HG03571 (cell line): ENCODE measurements at regions not wholly inside any gene's neighbourhood (a gene's known extent, or its start where the extent isn't known, plus 50 kb on each side); places are given as distances from the start of the nearest gene placed in this dataset.
"Not testable (repeated sequence)": the region's sequence is repeated elsewhere in the genome, so short reads cannot be mapped to it uniquely, and the experiment has no call there.

Experiments
- ATAC-seq: cut with Tn5 transposase; IDR thresholded peaks from one replicate; pipeline ENCODE4 v1.9.1; 2021; ENCODE audit not compliant: unreplicated experiment

DNA sequence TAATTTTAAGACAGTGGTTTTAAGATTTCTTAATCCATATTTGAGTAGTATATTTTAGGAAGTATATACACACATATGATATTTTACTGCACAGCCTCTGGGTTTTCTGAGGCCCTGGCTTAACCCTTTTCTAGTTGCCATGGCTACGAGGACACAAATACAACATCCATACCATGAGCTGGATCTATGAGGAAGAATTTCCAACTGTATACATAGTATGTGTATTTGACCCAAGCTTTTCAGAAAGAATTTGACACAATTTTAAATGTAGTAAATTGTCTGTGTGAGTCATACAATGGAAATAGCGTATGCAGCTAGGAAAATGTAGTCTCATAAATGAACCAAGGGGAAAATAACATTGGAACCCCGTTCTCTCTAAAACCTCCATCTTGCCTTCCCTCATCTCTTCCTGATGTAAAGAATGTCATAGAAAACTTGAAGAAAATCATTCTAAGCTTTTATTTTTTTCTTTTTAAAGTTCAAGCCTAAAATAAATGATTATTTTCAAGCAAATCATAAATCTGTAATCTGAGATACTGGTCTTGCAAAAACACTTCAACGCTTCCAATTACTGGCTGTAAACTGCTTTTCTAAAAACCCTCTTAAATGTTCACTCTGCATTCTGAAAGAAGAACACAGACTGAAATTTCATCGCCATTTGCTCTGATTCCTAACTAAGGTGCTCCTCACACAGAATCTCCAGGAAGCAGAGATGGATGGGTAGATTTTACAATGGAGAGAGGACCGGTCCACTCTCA is 172.4 kb downstream of the LACC1 start:
- no peak for ATAC-seq

DNA sequence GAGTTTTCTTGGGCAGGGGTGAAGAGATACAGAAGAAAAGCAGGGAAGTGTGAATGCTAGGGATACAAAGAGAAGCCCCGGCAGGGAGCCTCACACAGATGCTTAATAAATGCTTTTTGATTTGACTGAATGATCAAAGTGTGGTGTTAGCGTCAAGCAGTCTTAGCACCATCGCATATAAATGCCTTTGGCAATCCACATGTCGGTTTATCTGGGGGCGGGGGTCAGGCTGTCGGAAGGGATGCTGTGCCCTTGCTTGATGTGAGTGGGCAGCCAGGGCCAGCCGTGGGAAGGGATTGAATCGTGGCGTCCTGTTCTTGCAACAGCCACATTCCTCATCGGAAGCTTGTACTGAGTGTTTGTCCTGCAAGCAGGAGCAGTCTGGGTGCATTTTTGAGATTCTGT is 173.1 kb downstream of the LACC1 start:
- no peak for ATAC-seq

GRCh38 chr13:44053208-44053607 is 173.5 kb downstream of the LACC1 start:
- no peak for ATAC-seq

DNA sequence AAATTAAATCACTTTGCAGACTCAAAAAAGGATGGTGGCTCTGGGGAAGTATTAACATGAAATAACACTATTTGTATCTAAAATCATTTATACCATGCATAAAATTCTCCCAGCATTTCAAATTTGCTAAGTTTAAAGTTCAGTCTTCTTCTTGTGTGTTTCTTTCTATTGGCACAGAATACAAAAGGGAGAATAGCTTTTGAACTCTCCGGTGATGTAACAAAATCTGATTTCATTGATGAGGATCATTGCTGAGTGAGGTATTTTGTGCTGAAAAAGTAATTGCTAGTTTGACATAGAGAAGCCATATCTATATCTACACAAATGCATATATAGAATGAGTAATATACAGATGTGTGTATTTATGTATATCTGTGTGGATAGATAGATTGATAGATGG is 174.8 kb downstream of the LACC1 start:
- no peak for ATAC-seq

DNA sequence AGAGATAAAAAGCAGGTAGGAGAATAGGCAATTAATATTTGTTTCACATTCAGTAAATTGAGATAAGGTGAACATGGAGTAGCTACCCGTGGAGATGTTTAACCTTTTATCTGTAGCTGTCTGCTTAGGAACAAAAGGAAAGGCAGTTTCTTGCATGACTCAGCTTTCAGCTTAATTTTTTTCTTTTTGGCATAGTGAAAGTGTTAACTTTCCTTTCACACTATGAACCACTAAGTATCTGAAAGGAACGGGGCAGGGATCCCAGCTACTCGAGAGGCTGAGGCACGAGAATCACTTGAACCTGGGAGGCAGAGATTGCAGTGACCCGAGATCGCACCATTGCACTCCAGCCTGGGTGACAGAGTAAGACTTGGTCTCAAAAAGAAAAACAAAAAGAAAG is 176.0 kb downstream of the LACC1 start:
- ATAC-seq, result not testable (repeated sequence)

- no peak for ATAC-seq
These were observed 178.4 kb downstream of the LACC1 start for GRCh38 chr13:44058067-44058466.

DNA sequence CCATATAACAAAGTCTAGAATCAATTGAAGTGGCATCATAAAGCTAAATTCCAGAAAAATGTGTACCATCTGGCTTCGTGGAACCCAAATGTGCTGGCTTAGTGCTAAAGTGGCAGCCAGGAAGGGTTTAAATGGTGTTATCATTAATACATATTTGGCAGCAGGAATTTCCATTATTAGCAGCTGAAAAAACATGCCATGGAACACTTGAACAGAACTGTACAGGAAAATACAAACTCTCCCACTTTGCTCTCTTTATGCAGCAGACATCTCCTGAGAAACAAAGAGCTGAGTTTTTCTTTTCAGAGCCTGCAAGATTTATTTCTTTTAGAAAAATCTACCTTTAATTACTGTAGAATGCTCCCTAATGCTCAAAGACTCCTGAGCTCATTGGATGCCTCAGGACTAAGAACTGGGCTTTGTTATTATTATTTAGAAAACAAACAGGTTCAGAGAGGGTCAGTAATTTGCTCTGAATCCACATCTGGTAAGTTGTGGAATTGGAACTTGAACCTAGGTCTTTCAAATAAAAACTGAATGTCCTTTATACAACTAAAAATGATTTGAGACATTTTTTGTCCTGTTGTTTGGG is 179.0 kb downstream of the LACC1 start:
- no peak for ATAC-seq

- ATAC-seq, result no peak
These were observed 182.2 kb downstream of the LACC1 start for GRCh38 chr13:44061876-44062275.

GRCh38 chr13:44063467-44063866 is 183.8 kb downstream of the LACC1 start:
- ATAC-seq, result no peak

GRCh38 chr13:44063881-44064280 is 184.2 kb downstream of the LACC1 start:
- no peak for ATAC-seq

- ATAC-seq, result no peak
These were observed 184.7 kb downstream of the LACC1 start for GRCh38 chr13:44064357-44064756.

- ATAC-seq, result no peak
These were observed 188.5 kb downstream of the LACC1 start for GRCh38 chr13:44068169-44068568.

DNA sequence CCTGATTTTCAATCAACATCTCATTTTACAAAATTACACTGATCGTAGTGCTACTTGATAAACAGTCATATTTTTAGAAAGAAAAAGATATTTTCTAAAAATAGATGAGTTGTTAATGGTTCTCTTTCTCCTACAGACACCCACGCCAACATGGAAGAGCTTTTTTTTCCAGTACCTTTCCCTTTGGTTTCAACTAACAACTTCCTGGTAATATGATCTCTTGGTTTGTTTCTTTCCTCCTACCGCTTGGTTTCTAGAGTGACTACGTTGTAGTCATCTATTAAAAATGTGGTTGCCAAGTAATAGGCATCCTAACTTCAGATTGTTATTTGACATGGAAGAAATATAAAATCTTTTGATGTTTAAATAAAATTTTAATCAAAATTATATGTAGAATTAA is 189.0 kb downstream of the LACC1 start:
- no peak for ATAC-seq

- ATAC-seq, result no peak
These were observed 192.8 kb downstream of the LACC1 start for GRCh38 chr13:44072536-44072935.

DNA sequence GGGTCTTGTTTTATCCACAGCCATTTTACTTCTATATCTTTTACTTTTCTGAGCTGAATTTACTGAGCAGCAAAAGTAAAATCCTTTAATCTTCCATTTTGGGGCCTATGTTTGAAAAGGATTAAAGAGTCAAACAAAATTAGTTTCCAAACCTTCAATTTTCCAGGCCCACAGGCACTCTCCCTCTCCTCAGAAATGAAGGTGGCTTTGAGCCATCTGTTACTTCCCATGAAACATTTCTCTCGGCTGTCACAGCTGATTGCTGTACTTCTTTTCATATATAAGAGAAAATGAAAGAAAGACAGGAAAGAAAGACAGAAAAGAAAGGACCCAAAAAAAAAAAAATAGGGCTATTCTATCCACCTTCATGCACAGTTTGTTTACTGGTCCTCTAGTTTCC is 194.9 kb downstream of the LACC1 start:
- ATAC-seq, result no peak

DNA sequence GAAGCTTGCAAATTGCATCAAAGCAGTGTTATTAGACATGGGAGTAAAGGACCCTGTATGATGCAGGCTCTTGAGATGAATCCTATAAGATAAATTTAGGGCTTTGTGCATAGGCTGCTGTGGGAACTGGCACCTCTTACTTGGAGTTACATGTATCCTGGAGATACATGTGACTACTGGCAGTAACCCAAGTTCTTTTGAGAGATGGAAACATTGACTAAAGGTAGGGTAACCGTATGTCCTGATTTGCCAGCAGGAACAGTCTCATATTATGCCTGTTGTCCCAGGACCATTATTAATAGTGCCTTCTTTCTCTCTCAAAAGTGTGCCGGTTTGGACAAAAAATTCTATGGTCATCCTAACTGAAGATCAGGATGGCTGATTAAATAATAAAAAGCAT is 195.4 kb downstream of the LACC1 start:
- no peak for ATAC-seq

GRCh38 chr13:44078806-44079376 is 199.2 kb downstream of the LACC1 start:
- ATAC-seq, result no peak

- no peak for ATAC-seq
These were observed 199.9 kb downstream of the LACC1 start for GRCh38 chr13:44079413-44080205.

DNA sequence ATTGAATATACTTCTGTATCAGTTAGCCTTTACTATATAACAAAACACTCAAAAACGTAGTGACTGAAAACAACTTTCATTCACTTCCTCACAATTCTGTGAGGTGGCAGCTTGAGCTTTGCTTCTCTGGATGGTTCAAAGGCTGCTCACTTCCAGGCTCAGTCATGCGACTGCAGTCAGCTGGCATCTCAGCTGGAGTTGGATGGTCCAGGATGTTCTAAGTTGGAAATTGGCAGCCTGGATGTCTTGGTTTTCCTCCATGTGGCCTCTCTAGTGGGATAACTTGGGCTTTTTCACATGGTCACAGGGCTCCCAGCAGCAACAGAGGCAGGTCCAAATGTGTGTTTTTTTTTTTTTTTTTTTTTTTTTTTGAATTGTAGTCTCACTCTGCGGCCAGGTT is 204.4 kb downstream of the LACC1 start:
- ATAC-seq, result no peak

DNA sequence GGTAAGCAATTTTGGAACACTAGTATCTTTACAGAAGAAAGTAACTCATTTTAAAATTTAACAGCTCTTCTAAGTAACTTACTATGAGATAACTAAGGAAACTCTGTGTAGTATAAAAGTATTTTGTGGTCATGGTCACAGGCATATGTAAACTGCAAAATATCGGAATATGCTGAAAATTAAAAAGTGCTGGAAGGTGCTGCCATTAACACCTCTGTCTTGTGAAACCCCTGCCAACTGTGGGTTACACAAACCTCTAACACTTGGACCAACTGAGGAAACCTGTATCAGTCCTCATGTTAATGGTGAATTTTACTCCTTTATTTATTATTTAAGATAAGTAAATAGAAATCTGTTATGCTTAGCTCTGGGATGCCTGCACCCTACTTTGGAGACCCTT is 206.7 kb downstream of the LACC1 start:
- no peak for ATAC-seq

DNA sequence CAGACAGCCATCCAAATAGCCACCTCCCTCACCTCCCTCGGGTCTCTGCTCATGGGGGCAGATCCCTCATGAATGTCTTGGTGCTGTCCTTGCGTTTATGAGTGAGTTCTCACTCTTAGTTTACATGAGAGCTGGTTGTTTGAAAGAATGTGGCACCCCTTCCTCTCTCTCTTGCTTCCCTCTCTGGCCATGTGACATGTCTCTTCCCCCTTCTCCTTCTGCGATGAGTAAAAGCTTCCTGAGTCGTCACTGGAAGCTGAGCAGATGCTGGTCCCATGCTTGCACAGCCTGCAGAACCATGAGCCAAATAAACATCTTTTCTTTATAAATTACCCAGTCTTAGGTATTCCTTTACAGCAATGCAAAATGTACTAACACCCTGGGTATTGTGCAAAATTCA is 208.7 kb downstream of the LACC1 start:
- no peak for ATAC-seq

- no peak for ATAC-seq
These were observed 209.3 kb downstream of the LACC1 start for GRCh38 chr13:44088991-44089413.
